SHP77 (cell line): ENCODE measurements at regions not wholly inside any gene's neighbourhood (a gene's known extent, or its start where the extent isn't known, plus 50 kb on each side); places are given as distances from the start of the nearest gene placed in this dataset.

ENCODE experiments used
- DNase-seq, 2 experiments: peaks; one replicate each; lab custom pipeline; 2025; lab: John Stamatoyannopoulos, UW

GRCh38 chr14:101215927-101216326, 312.4 kb upstream of the RTL1 start:
- no peak for DNase-seq

GRCh38 chr14:101216366-101217079, 313.0 kb upstream of the RTL1 start:
- DNase-seq, result no peak

- DNase-seq, result no peak
These were observed 313.6 kb upstream of the RTL1 start for GRCh38 chr14:101217080-101217463.

GRCh38 chr14:101217616-101218371, 314.3 kb upstream of the RTL1 start:
- DNase-seq, result no peak

GRCh38 chr14:101219896-101220703, 316.6 kb upstream of the RTL1 start:
- DNase-seq, result no peak

GRCh38 chr14:101220921-101221510, 317.5 kb upstream of the RTL1 start:
- no peak for DNase-seq

GRCh38 chr14:101221549-101222160, 318.1 kb upstream of the RTL1 start:
- DNase-seq, result no peak

GRCh38 chr14:101222362-101223070, 319.0 kb upstream of the RTL1 start:
- DNase-seq, result no peak

GRCh38 chr14:101223127-101223526, 319.6 kb upstream of the RTL1 start:
- DNase-seq, result no peak

- no peak for DNase-seq
These were observed 320.1 kb upstream of the RTL1 start for GRCh38 chr14:101223561-101224162.

- no peak for DNase-seq
These were observed 321.0 kb upstream of the RTL1 start for GRCh38 chr14:101224356-101225156.

GRCh38 chr14:101225157-101226152, 321.9 kb upstream of the RTL1 start:
- DNase-seq, result no peak

- DNase-seq, result no peak
These were observed 322.7 kb upstream of the RTL1 start for GRCh38 chr14:101226265-101226602.

- DNase-seq, result no peak
These were observed 323.3 kb upstream of the RTL1 start for GRCh38 chr14:101226603-101227425.

GRCh38 chr14:101227611-101228594, 324.4 kb upstream of the RTL1 start:
- DNase-seq, result no peak

- no peak for DNase-seq
These were observed 325.5 kb upstream of the RTL1 start for GRCh38 chr14:101228949-101229541.
